ENCODE measurements at regions not wholly inside any gene's neighbourhood (a gene's known extent, or its start where the extent isn't known, plus 50 kb on each side); places are given as distances from the start of the nearest gene placed in this dataset.

DNA sequence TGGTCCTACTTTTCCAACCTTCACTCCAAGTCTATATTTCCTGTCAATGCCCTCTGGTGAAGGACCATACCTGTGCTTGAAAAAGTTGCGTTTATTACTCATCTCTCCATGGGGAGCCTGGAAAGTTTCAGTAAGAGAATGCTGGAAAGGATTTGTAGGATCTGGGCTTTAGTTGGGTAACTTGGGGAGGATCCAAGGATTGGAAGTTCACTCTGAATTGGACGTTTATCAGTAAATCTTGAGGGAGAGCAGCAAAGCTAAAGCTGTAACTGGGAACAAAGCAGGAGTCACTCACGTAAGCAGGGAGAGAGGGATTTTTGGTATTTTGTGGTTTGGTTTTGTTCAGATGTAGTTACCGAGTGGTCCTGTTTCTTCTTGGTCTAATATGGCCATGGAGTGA lies 51.4 kb upstream of the NPVF start:
- no peak for DNase-seq

DNA sequence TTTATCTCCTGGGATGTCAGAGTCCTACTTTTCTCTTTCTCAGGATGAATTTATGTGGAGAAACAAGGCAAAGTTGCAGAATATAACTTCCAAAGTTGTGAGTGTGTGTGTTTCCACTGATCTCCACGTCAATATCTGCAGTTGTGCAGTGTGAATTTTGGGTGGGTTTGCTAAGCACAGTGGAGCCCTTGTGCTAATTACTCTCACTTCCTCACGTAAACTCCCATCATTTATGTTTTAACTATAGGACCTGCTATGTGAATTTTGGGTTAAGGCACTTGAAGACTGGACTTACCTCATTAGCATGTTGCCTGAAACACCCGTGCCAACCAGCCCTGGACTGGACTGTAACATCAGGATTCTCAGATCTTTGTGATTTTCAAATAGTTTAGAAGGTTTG lies 51.9 kb upstream of the NPVF start:
- no peak for DNase-seq

DNA sequence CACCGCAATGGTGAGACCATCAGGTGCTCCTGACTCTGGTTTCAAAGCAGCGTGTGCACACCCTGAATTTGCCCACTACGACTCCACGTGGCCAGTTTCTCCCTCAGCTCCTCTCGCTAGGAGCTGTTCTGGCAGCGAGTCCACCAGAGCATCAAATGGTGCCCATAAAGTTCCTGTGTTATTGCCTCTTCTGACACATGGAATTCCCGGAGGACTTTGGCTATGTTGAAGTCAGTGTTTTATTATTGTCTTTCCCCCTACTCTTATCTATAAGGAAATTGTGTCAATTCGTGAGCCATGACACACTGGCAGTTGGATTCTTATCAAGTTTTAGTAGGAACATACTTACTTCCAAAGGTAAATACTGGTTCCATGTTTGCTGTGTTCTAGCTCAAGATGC lies 53.9 kb upstream of the NPVF start:
- DNase-seq = no peak

DNA sequence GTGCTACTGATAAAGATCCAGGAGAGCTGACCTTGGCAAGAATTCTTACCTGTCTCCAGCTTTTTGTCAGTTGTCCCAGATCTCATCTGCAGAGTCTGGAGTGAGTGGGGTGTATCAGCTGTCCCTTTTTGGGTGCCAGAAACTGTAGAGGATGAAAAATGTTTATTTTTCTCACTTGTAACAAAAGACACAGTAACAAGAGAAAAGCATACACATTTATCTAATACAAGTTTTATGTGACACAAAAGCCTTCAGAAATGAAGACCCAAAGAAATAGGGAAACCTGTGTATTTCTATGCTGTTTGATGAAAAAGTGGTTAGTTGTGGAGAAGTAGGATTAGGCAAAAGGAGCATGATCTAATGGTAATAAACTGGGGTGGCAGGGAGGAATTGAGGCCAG lies 58.5 kb upstream of the NPVF start:
- DNase-seq = no peak

DNA sequence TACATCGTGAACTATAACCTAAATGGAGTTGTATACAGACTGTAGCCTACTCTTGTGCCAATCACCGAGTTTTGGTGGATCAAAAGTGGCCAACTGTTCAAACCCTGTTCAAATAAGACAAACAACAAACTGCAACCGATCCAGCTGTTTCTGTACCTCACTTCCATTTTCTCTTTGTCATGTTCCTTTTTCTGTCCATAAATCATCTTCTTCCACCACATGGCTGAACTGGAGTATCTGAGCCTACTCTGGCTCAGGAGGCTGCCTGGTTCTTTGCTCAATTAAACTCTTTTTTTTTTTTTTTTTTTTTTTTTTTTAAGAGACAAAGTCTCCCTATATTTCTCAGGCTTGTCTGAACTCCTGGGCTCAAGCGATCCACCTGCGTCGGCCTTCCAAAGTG lies 59.0 kb upstream of the NPVF start:
- DNase-seq = no peak

DNA sequence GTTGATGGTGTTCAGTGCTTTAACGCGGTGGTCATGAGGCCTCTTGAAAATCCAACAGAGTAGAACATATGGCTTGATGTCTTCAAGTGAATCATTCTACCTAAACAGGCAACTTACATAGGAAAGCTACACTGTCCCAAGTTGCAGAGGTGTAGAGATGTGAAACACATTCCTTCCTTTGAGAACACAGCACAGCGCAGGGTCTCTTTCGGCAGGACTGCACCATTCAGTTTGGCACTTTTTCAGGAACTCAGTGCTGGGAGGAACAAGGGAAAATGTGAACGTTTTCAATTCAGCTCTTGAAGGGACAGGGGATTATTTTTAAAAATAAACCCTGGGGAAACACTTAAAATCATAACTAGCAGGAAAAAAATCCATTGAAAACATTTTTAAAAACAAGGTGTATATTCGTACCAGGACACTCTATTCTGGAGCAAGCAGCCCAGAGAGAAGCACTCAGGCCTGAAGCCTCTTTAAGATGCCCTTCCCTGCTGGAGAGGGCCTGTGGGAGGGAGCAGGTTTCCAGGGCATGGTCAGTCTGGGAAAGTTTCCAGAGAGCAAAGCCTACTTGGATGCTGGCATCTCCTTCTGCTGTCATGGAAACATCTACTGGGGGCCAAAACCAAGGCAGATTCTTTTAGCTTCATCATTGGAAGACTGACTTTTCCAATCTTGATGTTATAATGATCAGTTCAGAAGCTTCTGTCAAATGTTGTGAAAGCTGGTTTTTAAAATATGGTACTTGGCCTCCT lies 60.4 kb upstream of the NPVF start:
- no peak for DNase-seq

DNA sequence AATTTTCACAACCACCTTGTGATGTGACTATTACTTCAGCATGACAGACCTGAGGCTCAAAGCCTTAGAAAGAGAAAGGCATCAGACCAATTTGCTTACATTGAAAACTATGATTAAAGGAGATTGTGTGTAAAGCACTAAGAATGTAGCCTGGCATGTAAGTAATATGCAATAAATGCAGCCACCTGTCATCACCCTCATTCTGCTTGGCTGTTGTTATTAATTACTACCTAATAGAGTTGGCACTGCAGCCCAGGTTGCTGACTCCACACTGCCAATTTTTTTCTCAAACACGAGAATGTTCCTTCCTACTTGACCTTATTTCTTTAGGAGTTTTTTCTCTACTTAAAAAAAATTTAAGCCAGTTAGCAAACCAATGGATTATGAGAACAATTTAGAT lies 61.2 kb upstream of the NPVF start:
- DNase-seq = no peak

DNA sequence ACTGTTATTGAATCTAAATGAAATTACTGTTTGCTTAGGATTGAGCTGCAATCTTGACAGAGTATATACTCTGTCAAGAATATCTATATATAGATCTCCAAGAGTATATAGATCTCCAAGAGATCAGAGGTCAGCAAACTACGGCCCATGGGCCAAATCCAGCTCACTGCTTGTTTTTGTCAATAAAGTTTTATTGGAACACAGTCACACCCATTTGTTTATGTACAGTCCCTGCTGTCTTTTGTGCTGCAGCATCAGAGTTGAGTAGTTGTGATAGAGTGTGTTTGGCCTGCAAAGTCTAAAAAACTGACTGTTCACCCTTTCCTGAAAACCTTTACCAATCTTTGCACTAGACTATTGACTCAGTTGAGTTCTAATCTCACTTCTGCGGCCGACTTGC lies 66.3 kb upstream of the NPVF start:
- no peak for DNase-seq

DNA sequence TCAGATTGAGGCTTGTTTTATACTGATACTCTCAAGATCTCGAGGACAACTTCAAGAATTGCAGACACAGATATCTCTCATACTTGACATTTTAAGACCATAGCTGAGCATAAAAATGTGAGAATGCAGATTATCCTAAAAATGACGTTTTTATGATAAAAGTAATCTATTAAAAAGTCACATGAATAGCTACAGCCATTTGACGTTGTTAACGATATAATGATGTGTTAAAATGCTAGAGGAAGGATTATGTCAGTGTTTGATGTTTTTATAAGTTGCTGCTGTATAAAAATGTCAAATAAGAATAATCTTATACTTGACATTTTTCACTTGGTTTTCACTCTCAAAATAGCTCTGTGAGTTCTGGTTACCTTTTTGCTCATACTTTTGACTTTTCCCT lies 67.1 kb upstream of the NPVF start:
- DNase-seq = no peak

DNA sequence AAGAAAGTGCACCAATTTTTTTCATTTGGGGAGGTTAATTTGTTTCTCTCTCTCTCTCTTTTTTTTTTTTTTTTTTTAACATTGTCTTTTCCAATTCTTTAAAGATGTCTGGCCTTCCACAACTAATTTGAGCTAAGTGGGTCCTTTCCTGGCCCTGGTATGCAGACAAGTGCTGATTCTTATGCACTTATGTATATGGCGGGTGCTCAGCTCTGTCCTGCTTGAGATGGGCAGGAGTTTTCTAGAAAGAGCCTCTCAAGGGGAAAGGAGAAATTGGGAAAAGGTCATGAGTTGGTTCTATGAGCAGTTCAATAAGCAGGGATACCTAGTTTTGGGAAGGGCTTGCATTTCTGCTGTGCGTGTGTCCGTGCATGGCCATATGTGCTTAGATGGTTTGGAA lies 67.8 kb upstream of the NPVF start:
- no peak for DNase-seq

DNA sequence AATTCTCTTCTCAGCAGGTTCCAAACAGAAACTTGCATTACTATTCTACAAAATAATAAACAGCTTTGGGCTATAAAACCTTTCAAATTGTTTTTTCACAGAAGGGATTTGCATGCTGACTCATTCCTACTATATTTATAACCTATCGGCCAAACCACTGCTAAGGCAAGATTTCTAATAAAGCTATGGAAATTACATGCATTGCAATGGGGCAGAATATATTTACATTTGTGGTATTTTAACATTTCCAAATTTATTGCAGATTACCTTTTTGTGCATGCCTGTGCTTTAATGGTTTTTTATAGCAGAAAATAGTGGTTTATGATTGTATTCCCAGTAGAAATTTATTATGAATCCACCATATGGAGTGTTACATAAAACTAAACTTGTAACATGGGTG lies 69.0 kb upstream of the NPVF start:
- DNase-seq = no peak

DNA sequence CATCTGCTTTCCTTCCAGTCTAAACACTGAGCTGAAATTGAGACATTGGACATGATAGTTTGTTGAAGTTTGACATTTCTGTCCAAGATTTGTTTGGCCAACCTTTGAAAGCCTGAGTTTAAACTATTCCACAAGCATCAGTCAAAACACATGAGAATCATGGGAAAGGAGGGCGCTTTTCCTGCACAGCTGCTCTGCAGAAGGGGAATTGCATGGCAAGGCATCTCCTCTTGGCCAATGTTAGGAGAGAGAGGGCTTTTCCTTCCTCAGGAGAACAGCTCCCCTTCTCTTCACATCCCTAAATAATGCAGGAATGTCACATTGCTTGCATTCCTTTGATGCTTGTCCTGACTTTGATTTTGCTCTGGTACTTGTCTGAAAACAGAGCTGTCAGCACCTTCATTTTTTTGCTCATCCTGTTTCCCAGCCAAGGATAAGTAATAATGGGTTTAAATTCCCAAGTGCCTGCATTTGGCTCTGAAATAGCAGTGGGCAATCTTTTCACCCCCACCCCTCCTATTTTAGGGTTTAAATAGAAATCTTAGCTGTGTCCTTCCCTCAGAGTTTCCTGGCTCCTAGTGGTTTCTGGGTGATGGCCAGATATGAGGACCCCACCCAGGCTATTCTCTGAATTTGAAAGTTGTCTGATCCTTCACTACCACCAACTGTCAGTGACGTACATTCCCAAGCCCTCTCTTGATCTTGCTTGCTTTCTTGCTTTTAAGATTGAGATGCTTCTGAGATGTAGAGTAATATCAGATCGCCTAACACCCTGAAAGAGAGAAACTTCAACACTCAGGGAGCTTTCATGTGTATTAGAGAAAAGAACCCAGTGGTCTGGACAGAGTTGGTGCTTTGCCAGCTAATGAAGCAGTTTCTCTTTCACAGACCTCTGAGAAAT lies 75.2 kb upstream of the NPVF start:
- DNase-seq = no peak

DNA sequence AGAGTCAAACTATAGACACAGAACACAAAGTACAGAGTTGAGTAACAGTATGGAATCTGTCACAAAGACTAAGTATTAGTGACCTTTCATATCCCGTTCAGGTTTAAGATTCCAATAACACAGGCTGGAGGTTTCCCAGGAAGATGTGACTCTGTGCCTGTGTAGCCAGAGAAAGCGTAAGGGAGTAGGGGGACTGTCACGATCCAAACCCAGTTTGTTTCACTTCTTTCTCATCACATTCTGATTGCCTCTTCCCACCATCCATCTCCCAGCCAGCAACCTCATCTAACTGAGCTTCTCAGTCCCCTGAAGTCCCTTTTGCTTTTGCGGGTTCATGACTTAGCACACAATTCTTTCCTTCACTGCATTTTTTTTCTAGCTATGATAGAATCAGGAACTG lies 76.4 kb upstream of the NPVF start:
- no peak for DNase-seq

DNA sequence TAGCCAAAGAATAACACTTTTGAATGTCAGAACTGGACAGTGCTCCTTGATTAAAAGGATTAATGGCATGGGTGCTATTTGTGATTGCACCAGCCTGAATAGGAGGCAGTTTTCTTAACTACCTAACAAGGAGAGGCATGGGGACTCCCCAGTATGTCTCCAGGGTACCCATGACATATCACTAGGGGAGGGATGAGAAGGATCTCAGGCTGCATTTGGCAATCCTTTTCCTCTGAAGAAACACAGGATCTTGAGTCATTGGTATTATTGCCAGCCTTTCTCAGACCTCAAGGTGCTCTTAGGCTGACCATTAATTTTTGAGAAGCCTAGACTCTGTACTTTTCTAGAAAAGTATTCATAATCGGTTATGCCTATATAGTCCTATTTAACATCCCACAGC lies 77.5 kb upstream of the NPVF start:
- no peak for DNase-seq

DNA sequence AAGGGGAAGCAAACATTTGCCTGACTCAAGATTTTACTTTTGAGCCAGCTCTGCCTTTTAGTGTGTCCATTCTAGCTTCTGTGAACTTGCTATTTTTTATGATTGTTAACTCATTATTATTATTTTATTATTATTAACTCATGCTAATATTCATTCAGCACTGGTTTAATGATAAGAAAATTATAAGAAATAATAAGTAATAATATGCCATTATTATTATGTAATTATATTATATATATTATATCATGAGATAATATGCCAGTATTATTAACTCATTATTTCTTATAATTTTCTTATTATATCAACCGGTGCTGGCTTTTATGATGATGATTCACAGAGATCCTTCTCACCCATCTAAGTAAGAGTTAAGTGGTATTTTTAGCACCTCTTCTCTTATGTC lies 79.3 kb upstream of the NPVF start:
- DNase-seq = no peak

DNA sequence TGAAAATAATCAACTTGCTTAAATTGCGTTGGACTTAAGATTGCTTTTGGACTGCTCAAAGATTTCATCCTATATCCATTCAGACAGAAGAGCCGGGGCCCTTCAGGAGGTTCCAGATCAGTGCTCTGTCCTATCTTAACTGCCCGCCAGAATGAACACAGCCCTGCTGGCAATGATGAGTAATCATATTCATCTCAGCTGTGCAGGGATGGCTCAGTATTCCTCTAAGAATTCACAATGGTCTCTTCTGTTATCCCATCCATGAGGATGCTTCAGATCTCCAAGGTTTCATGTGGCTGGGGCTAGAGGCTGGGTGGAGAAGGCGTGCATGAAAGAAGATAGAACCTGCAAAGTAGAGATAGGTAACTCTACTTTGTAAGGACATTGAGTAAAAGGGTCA lies 80.0 kb upstream of the NPVF start:
- no peak for DNase-seq

DNA sequence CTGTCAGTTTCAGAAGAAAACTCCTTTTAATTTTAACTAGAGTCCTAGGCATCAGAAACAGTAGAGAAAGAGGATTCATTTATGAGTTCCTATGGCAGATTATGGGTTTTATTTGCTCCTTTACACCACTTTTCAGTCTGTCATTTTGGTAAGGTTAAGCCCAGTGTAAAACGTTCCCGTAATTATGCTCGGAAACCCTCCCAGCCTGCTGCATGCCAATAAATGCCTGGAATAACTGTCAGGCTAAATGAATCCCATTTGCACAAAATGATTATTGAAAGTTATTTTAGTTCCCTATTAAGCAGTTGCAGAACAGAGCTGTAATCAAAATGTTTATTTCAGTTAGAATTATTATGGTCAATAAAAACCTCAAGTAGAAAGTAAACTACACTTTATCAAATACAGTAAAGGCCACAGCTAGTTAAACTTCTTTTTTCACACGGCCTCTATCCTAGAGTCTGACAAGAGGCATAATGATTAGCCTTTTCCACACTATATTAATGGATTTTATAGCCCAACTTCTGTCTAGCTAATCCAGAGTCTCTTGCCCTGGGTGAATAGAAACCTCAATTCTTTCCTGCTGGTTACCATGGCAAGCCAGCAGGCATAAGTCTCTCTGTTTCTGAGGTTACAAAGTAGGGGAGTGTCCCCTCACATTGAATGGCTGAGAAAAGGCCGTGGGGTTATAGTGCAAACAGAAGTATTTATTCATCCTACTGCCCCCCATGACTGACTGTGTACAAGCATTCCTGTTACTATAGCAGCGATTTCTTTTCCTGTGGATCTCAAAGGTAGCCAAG lies 80.8 kb upstream of the NPVF start:
- no peak for DNase-seq

DNA sequence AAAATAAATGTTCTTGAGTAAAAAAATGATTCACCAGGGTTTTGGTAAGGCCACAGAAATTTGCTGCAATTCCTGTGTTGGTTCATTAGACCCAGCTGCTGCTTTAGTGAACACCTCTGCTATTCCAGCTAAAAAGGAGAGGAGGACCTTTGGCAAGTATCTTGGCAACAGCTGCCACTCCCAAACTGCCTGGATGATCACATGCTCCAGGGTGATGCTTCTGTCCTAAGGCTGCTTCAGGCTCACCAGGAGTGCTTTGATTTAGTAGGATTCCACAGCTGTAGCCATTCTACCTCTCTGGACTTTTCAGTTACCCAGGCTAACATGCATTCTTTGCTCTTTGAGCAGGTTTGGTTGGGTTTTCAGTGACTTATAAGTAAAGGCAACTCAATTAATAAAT lies 82.6 kb upstream of the NPVF start:
- no peak for DNase-seq

DNA sequence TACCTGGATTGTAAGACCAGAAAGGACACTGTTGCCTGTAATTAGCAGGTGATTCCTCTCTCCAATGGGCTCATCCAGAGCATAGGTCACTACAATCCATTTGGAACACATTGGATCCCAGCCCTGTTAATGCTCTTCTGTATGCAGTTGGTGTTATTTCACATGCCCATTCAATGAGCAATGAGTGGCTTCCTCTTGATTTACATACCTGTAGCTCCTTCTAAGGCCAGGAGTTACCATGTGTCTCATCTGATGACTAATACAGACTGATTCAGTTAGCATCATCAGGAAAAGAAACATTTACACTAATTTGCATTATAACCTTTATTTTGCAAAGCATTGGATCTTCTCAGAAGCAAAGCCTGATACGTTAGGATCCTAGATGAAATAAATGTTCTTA lies 83.1 kb upstream of the NPVF start:
- no peak for DNase-seq

DNA sequence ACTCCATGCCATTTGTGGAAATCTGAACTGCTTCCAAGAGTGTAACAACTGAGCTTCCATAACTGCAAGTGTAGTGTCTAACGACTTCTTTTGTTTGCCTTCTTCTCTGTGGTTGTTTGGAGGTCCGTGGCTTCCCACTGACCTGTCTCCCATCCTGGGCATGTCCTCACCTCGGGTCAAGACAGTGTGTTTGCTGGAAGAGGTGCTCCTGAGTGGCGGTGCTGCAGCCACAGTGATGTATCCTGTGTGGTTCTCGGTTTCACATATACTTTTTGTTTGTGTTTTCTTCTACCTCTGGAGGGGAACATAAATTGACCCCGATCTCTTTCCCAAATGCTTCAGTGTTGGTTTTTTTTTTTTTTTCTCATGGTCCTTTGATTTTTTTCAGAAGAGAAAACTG lies 84.7 kb upstream of the NPVF start:
- no peak for DNase-seq

DNA sequence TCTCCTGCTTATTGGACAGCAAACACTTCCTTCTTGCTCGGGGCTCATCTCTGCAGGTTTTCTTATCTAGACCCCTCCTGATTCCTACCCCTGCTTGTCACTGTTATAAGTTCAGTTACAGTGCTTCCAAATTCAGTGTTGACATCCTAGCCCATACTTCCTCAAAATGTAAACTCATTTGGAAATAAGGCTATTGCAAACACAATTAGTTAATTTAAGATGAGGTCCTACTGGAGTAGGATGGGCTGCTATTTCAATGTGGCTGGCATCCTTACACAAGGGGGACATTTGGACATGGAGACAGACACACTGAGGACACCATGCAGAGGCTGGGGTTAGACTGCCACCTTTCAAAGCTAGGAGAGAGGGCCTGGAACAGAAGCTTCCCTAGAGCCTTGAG lies 85.2 kb upstream of the NPVF start:
- DNase-seq = no peak

DNA sequence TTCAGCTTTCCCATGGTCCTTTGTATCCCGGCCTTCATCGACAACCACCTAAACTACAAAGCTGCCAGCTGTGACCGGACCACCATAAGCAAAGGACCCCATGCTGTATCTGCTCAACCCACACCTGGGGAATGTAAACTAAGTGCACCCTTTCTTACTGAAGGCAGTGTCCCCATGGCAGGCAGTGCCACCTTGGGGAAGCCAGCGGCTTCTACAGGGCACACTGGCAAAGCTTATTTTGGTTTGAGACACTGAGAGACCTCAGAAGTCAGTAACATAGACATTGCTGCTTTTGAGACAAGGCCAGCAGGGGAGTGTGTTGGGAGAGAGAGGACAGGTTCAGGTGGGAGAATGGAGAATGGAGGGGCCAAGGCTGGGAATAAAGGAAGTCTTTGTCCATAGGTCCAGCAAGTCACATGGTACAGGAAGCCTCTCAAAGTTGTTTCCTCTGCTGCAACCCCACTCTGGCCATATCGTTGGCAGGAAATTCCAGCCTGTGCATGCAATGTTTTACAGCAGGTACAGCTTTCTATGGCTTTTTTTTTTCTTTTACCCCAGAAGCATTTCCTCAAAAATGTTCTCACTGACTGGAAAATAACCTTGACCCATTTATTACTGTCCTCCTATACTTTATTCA lies 85.9 kb upstream of the NPVF start:
- no peak for DNase-seq

DNA sequence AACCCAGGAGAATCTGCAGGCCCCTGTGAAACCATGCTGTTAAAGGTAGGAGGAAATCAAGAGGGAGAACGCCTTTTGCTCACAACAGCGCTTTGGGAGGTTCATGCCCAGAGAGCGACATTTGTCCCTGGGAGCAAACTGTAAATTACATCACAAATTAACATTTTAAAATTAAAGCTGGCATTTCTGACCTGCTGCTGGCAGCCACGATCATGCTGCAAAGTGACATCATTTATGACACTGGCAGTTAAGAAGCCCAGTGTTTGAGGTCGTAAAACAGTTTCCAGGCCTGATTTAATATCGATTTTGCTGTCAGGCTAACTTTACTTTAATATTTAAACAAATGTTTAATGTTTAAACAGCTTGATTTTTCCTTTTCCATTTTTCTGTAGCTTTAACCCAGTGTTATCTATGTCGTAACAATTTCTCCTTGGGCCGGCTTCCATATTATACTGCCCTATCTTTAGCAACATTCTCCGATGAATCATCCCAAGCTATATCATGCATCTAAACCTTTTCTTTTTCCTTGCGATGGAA lies 86.5 kb upstream of the NPVF start:
- no peak for DNase-seq

Data from stimulated activated naive CD4-positive, alpha-beta T cell (primary cell).